ENCODE measurements at regions not wholly inside any gene's neighbourhood (a gene's known extent, or its start where the extent isn't known, plus 50 kb on each side); places are given as distances from the start of the nearest gene placed in this dataset.

GRCh38 chr3:31196881-31197364 is 302.5 kb upstream of the GADL1 start:
- no TSS peak for BruUV-seq (replicated peaks)
- CTCF ChIA-PET = no interaction called here
- no peak overlapping the region for H3K4me2 ChIP-seq (ENCODE audit: low read length)
- DNase-seq (ENCODE audit: low read depth, low spot score) = no peak
- H3K9me2 ChIP-seq (ENCODE audit: insufficient read depth) = no peaks in the 10 kb centered on the region
- RAD21 ChIA-PET (ENCODE audit: low non-redundant PET in 1 of 2, low total read pairs in 2 of 2, uncharacterized antibody in 2 of 2, unreplicated experiment in 2 of 2) = no interaction called here
- H3K4me3 ChIP-seq (replicated peaks in 1 of 2; ENCODE audit: low read depth in 1 of 2, low read length in 2 of 2) = no peak overlapping the region
- POLR2A ChIA-PET = interaction anchor here (0.7 kb wide), 1 partner anchor 836 kb away, joined by 3 read pairs; no protein-coding TSS in a partner anchor
- intact Hi-C loops (cut with micrococcal nuclease) = loop anchor here (5.0 kb wide), 1 partner anchor 730 kb away; no protein-coding TSS in a partner anchor
- no peaks in the 10 kb centered on the region for H3K36me3 ChIP-seq (ENCODE audit: control insufficient read depth in 1 of 2, insufficient read depth in 2 of 2, low read length in 2 of 2)
- no peaks in the 10 kb centered on the region for H3K9me3 ChIP-seq (ENCODE audit: control insufficient read depth in 1 of 2, insufficient read depth in 1 of 2, low read depth in 1 of 2, low read length in 2 of 2)
- H4K20me1 ChIP-seq (ENCODE audit: insufficient read depth) = no peaks in the 10 kb centered on the region
- TF ChIP-seq EZH2phosphoT487 (IDR thresholded peaks at IDR 0.05; ENCODE audit: borderline replicate concordance) = no peak
- TF ChIP-seq YY1 (IDR thresholded peaks at IDR 0.05; ENCODE audit: extremely low read depth, insufficient replicate concordance, low read depth, low read length) = no peak
- TF ChIP-seq SP1 (IDR thresholded peaks at IDR 0.05; ENCODE audit: low read depth) = no peak
- TF ChIP-seq POLR2A (IDR thresholded peaks at IDR 0.05; ENCODE audit: borderline replicate concordance, extremely low read depth, insufficient read depth, insufficient read length) = no peak
- no peak for TF ChIP-seq TCF7L2 (IDR thresholded peaks at IDR 0.05; ENCODE audit: borderline replicate concordance, extremely low read depth, insufficient read depth, insufficient read length)
- no peak for TF ChIP-seq RAD21 (IDR thresholded peaks at IDR 0.05; ENCODE audit: low read depth)
- no peak for TF ChIP-seq JUND (IDR thresholded peaks at IDR 0.05)
- no peak for TF ChIP-seq EZH2 (IDR thresholded peaks at IDR 0.05)
- TF ChIP-seq FOSL1 (IDR thresholded peaks at IDR 0.05; ENCODE audit: low read depth) = no peak
- no peak for TF ChIP-seq EGR1 (IDR thresholded peaks at IDR 0.05; ENCODE audit: low read depth)
- TF ChIP-seq, protein P1, sequence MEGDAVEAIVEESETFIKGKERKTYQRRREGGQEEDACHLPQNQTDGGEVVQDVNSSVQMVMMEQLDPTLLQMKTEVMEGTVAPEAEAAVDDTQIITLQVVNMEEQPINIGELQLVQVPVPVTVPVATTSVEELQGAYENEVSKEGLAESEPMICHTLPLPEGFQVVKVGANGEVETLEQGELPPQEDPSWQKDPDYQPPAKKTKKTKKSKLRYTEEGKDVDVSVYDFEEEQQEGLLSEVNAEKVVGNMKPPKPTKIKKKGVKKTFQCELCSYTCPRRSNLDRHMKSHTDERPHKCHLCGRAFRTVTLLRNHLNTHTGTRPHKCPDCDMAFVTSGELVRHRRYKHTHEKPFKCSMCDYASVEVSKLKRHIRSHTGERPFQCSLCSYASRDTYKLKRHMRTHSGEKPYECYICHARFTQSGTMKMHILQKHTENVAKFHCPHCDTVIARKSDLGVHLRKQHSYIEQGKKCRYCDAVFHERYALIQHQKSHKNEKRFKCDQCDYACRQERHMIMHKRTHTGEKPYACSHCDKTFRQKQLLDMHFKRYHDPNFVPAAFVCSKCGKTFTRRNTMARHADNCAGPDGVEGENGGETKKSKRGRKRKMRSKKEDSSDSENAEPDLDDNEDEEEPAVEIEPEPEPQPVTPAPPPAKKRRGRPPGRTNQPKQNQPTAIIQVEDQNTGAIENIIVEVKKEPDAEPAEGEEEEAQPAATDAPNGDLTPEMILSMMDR (IDR thresholded peaks at IDR 0.05 in 2 of 3, conservative IDR thresholded peaks at IDR 0.05 in 1 of 3; ENCODE audit: borderline replicate concordance in 1 of 3, insufficient read depth in 1 of 3, low read depth in 2 of 3, low read length in 2 of 3) = no peak
- no peak for TF ChIP-seq ZFX (IDR thresholded peaks at IDR 0.05)
- no peak for TF ChIP-seq ZNF274 (IDR thresholded peaks at IDR 0.05; ENCODE audit: low read depth, low read length)
- no peak for TF ChIP-seq SIN3A (IDR thresholded peaks at IDR 0.05; ENCODE audit: low read depth)
- TF ChIP-seq POLR2AphosphoS5 (IDR thresholded peaks at IDR 0.05; ENCODE audit: low read depth, low read length) = no peak
- no peak for ATAC-seq
- no peaks in the 10 kb centered on the region for H3K79me2 ChIP-seq (ENCODE audit: insufficient read depth, low read length)
- no peaks in the 10 kb centered on the region for H3K27me3 ChIP-seq (ENCODE audit: insufficient read depth, low read length)
- H3K9ac ChIP-seq (ENCODE audit: low read length) = no peak overlapping the region
- no peak overlapping the region for H3K27ac ChIP-seq (ENCODE audit: low read depth, low read length)
- no peaks in the 10 kb centered on the region for H3K4me1 ChIP-seq (ENCODE audit: control insufficient read depth in 1 of 2, insufficient read depth in 2 of 2, low read length in 2 of 2)
- no peak overlapping the region for H2AFZ ChIP-seq (ENCODE audit: low read depth, low read length, poor library complexity, severe bottlenecking)

Measured in HCT116 (cell line).